SK-N-MC (cell line): ENCODE measurements at regions not wholly inside any gene's neighbourhood (a gene's known extent, or its start where the extent isn't known, plus 50 kb on each side); places are given as distances from the start of the nearest gene placed in this dataset.

Experiments used
- EZH2 ChIP-seq: fragments of 200-600 bp; sonication (generic); IDR thresholded peaks from one replicate; pipeline ENCODE4 v1.6.1; 2017; ENCODE audit warnings: antibody characterized with exemption
- FOXP2 ChIP-seq: optimal IDR thresholded peaks from 2 replicates; pipeline ENCODE3; 2011; ENCODE audit warnings: mild to moderate bottlenecking, moderate library complexity; ENCODE audit not compliant: insufficient read depth; ENCODE audit errors: extremely low read length, control extremely low read depth
- POLR2AphosphoS5 ChIP-seq: IDR thresholded peaks from 2 replicates; pipeline ENCODE4 v1.6.1; 2012; ENCODE audit warnings: mild to moderate bottlenecking, low read depth, low read length, borderline replicate concordance

- no peak for TF ChIP-seq POLR2AphosphoS5
- no peak for TF ChIP-seq EZH2
- no peak for TF ChIP-seq FOXP2
Measured at GRCh38 chr5:51521583-51521982, 138.3 kb downstream of the ISL1 start.
